ENCODE measurements at regions not wholly inside any gene's neighbourhood (a gene's known extent, or its start where the extent isn't known, plus 50 kb on each side); places are given as distances from the start of the nearest gene placed in this dataset.

GRCh38 chr14:40870252-40870651, 736.4 kb upstream of the LRFN5 start:
- Mint-ChIP-seq H3K4me3 (no peak overlapping the region), H3K27me3 (ENCODE audit: insufficient read depth, low read depth, poor library complexity) (no peaks in the 10 kb centered on the region)

More at GRCh38 chr14:40870252-40870651, 736.4 kb upstream of the LRFN5 start:
- H3K79me2 ChIP-seq (replicated peaks; ENCODE audit: insufficient read depth) = no peaks in the 10 kb centered on the region
- H3K4me2 ChIP-seq = no peak overlapping the region
- H3K9me2 ChIP-seq (ENCODE audit: insufficient read depth) = peaks cover 5% of the 10 kb centered on the region
- H3F3A ChIP-seq (replicated peaks; ENCODE audit: low read depth) = no peaks in the 10 kb centered on the region
- ATAC-seq = no peak
- H3K36me3 Mint-ChIP-seq (ENCODE audit: low read depth) = peaks cover 6% of the 10 kb centered on the region; the same call in 2 of the 3 replicates
- H2AFZ ChIP-seq = no peak overlapping the region
- peaks cover 7% of the 10 kb centered on the region for H3K9me3 Mint-ChIP-seq
- H3K27ac ChIP-seq (ENCODE audit: low read depth) = no peak overlapping the region
- no peak overlapping the region for H3K27ac Mint-ChIP-seq
- no peaks in the 10 kb centered on the region for H3K27me3 ChIP-seq (ENCODE audit: insufficient read depth)
- no peaks in the 10 kb centered on the region for H3K36me3 ChIP-seq (ENCODE audit: insufficient read depth)
- no peaks in the 10 kb centered on the region for H3K4me1 ChIP-seq (ENCODE audit: insufficient read depth)
- TF ChIP-seq POLR2AphosphoS5 (IDR thresholded peaks at IDR 0.05; ENCODE audit: low read depth) (no peak), ZNF462 (CRISPR knock-in tag; IDR thresholded peaks at IDR 0.05) (no peak), JUNB (IDR thresholded peaks at IDR 0.05; ENCODE audit: unreplicated experiment) (no peak), EZH2 (IDR thresholded peaks at IDR 0.05; ENCODE audit: low read depth, unreplicated experiment) (no peak), STAT1 (IDR thresholded peaks at IDR 0.05; ENCODE audit: unreplicated experiment) (no peak), CREB1 (CRISPR knock-in tag; IDR thresholded peaks at IDR 0.05; ENCODE audit: low read depth) (no peak), ZNF114 (CRISPR knock-in tag; IDR thresholded peaks at IDR 0.05) (no peak), ETS1 (IDR thresholded peaks at IDR 0.05) (no peak), ZNF331 (CRISPR knock-in tag; IDR thresholded peaks at IDR 0.05; ENCODE audit: low read depth) (no peak), NANOG (IDR thresholded peaks at IDR 0.05; ENCODE audit: borderline replicate concordance) (no peak), REST (IDR thresholded peaks at IDR 0.05; ENCODE audit: unreplicated experiment) (no peak), CTCF (conservative IDR thresholded peaks at IDR 0.05; ENCODE audit: low read depth in 2 of 2) (no peak; a peak in 1 of 4 replicates), EZH2phosphoT487 (IDR thresholded peaks at IDR 0.05; ENCODE audit: unreplicated experiment) (no peak)
- peaks cover 3% of the 10 kb centered on the region; the same call in 2 of the 3 replicates for H3K4me1 Mint-ChIP-seq
- DNase-seq (ENCODE audit: low spot score) = peak; percentile 4
- no peak overlapping the region for H3K4me3 ChIP-seq
- no peaks in the 10 kb centered on the region for H4K20me1 ChIP-seq (replicated peaks; ENCODE audit: insufficient read depth)

Measured in GM23338 (cell line).